Uterus (tissue), 2 donors: ENCODE measurements at regions not wholly inside any gene's neighbourhood (a gene's known extent, or its start where the extent isn't known, plus 50 kb on each side); places are given as distances from the start of the nearest gene placed in this dataset.
"Not testable (repeated sequence)": the region's sequence is repeated elsewhere in the genome, so short reads cannot be mapped to it uniquely, and the experiment has no call there.

ENCODE experiments used
- CTCF ChIP-seq, 4 experiments: fragments of 200-600 bp in 2 of 4; fragments of 450-650 bp in 2 of 4; sonication (generic) in 2 of 4; IDR thresholded peaks; one replicate each; pipeline ENCODE4 v1.5.1; 2016 to 2019; ENCODE audit warnings: antibody characterized with exemption in 4 of 4, mild to moderate bottlenecking in 2 of 4, moderate library complexity in 1 of 4
- POLR2A ChIP-seq, 2 donors: fragments of 450-650 bp; IDR thresholded peaks; one replicate each; pipeline ENCODE4 v1.6.1; 2016; ENCODE audit warnings: antibody characterized with exemption in 2 of 2, mild to moderate bottlenecking in 1 of 2, moderate library complexity in 1 of 2

GRCh38 chr2:106258859-106259258 is 64.8 kb upstream of the UXS1 start:
- not testable (repeated sequence) for TF ChIP-seq CTCF, POLR2A (IDR thresholded peaks at IDR 0.05)
